ENCODE measurements at regions not wholly inside any gene's neighbourhood (a gene's known extent, or its start where the extent isn't known, plus 50 kb on each side); places are given as distances from the start of the nearest gene placed in this dataset.
A peak's percentile ranks its signal among the peaks of the same experiment; 100 is the strongest.

GRCh38 chr3:5068531-5069050 is 53.5 kb upstream of the ARL8B start:
- H3K36me3 Mint-ChIP-seq (ENCODE audit: insufficient read depth, unreplicated experiment): no peaks in the 10 kb centered on the region
- H3K4me3 Mint-ChIP-seq (ENCODE audit: unreplicated experiment): no peak overlapping the region
- no TSS peak for BruUV-seq (replicated peaks)
- ChIA-PET CTCF (interaction anchor here (1.0 to 4.6 kb wide), 2 partner anchors 26 to 357 kb away, joined by 3 to 22 read pairs; no protein-coding TSS in a partner anchor), POLR2A (no interaction called here)
- DNase-seq (ENCODE audit: unreplicated experiment): no peak
- peaks cover 24% of the 10 kb centered on the region for H3K4me1 Mint-ChIP-seq (ENCODE audit: insufficient read depth, unreplicated experiment)
- no peaks in the 10 kb centered on the region for H3K27me3 Mint-ChIP-seq (ENCODE audit: insufficient read depth, unreplicated experiment)
- TF ChIP-seq CTCF (IDR thresholded peaks at IDR 0.05; ENCODE audit: unreplicated experiment): no peak
- no peaks in the 10 kb centered on the region for H3K9me3 Mint-ChIP-seq (ENCODE audit: unreplicated experiment)
- intact Hi-C loops (cut with micrococcal nuclease): no loop called here
- no peak overlapping the region for H3K27ac Mint-ChIP-seq (ENCODE audit: low read depth, unreplicated experiment)

DNA sequence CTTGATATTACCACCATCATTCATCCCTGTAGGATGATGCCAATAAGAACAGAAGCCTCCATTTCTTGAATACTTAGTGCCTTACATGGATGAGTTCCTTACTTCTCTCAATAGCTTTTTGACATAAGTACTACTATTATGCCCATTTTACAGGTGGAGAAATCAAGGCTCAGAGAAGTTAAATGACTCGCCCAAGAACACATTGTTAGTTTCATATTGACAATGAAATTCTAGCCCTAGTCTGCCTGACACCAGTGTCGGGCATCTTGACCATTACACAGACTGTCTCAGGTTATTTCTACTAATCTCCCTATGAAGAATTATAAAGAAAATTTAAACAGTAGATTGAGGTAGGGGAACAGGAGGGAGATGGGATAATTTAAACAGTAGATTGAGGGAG is 52.5 kb upstream of the ARL8B start:
- no peaks in the 10 kb centered on the region for H3K9me3 Mint-ChIP-seq (ENCODE audit: unreplicated experiment)
- peaks cover 24% of the 10 kb centered on the region for H3K4me1 Mint-ChIP-seq (ENCODE audit: insufficient read depth, unreplicated experiment)
- no peaks in the 10 kb centered on the region for H3K36me3 Mint-ChIP-seq (ENCODE audit: insufficient read depth, unreplicated experiment)
- DNase-seq (ENCODE audit: unreplicated experiment): no peak
- intact Hi-C loops (cut with micrococcal nuclease): no loop called here
- H3K4me3 Mint-ChIP-seq (ENCODE audit: unreplicated experiment): no peak overlapping the region
- no peak for TF ChIP-seq CTCF (IDR thresholded peaks at IDR 0.05; ENCODE audit: unreplicated experiment)
- no peaks in the 10 kb centered on the region for H3K27me3 Mint-ChIP-seq (ENCODE audit: insufficient read depth, unreplicated experiment)
- POLR2A ChIA-PET: interaction anchor here (0.5 kb wide), 1 partner anchor 48 kb away, joined by 4 read pairs; no protein-coding TSS in a partner anchor
- no TSS peak for BruUV-seq (replicated peaks)
- H3K27ac Mint-ChIP-seq (ENCODE audit: low read depth, unreplicated experiment): no peak overlapping the region
- CTCF ChIA-PET: interaction anchor here (0.5 to 4.6 kb wide), 3 partner anchors 11 to 763 kb away, joined by 3 to 26 read pairs (median 22); no protein-coding TSS in a partner anchor

- H3K27me3 Mint-ChIP-seq (ENCODE audit: insufficient read depth, unreplicated experiment): no peaks in the 10 kb centered on the region
- peak; percentile 78 for DNase-seq (ENCODE audit: unreplicated experiment)
- H3K4me1 Mint-ChIP-seq (ENCODE audit: insufficient read depth, unreplicated experiment): peaks cover 24% of the 10 kb centered on the region
- H3K36me3 Mint-ChIP-seq (ENCODE audit: insufficient read depth, unreplicated experiment): no peaks in the 10 kb centered on the region
- no peaks in the 10 kb centered on the region for H3K9me3 Mint-ChIP-seq (ENCODE audit: unreplicated experiment)
- peak overlapping the region; percentile 42 for H3K27ac Mint-ChIP-seq (ENCODE audit: low read depth, unreplicated experiment)
- H3K4me3 Mint-ChIP-seq (ENCODE audit: unreplicated experiment): no peak overlapping the region
- intact Hi-C loops (cut with micrococcal nuclease): no loop called here
- no TSS peak for BruUV-seq (replicated peaks)
- ChIA-PET CTCF (interaction anchor here (0.7 to 4.6 kb wide), 8 partner anchors 12 to 467 kb away, joined by 3 to 26 read pairs (median 5); no protein-coding TSS in a partner anchor), POLR2A (interaction anchor here (0.5 to 2.8 kb wide), 9 partner anchors 8 to 359 kb away, joined by 3 to 23 read pairs (median 7); partner anchors contain the start of genes ARL8B and BHLHE40)
- TF ChIP-seq CTCF (IDR thresholded peaks at IDR 0.05; ENCODE audit: unreplicated experiment): no peak
Observed at GRCh38 chr3:5071061-5071460, 51.0 kb upstream of the ARL8B start.

DNA sequence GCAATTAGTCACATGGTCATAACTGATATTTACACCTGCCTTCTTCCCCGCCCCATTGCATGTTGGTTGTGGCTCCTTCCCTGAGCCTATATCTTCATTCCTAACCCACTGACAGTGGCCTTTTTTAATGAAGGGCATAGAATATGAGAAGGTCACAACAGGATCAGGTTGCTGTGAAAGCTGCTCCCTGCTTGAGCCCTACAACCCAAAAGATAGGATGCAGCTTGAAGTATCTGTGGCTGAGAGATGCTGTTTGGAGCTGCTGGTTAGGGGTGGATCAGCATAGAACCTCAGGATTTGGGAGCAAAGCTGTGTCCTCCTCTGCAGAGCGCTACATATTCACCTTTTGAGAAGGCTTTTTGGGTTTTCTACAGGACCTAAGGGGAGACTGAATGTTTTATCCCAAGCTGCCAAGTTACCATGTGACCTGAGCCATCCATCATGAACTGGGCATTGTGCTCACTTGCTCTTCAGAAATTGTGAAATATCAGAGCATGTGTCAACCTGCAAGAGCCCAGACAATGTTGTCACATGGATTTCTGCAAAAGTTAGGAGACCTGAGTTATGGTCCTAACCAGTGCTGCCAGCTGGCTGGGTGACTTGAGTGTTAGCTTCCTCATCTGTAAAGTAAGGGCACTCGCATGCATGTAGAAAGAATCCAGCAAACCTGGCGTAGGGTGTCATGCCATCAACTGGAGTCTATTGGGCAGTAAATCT is 49.8 kb upstream of the ARL8B start:
- H3K4me1 Mint-ChIP-seq (ENCODE audit: insufficient read depth, unreplicated experiment): peaks cover 24% of the 10 kb centered on the region
- CTCF ChIA-PET: interaction anchor here (1.0 to 4.6 kb wide), 11 partner anchors 13 to 361 kb away, joined by 3 to 26 read pairs (median 5); no protein-coding TSS in a partner anchor
- no peaks in the 10 kb centered on the region for H3K27me3 Mint-ChIP-seq (ENCODE audit: insufficient read depth, unreplicated experiment)
- H3K9me3 Mint-ChIP-seq (ENCODE audit: unreplicated experiment): no peaks in the 10 kb centered on the region
- peak overlapping the region; percentile 18 for H3K27ac Mint-ChIP-seq (ENCODE audit: low read depth, unreplicated experiment)
- no peak for TF ChIP-seq CTCF (IDR thresholded peaks at IDR 0.05; ENCODE audit: unreplicated experiment)
- peak; percentile 90 for DNase-seq (ENCODE audit: unreplicated experiment)
- intact Hi-C loops (cut with micrococcal nuclease): no loop called here
- POLR2A ChIA-PET: interaction anchor here (0.5 to 2.8 kb wide), 20 partner anchors 9 to 421 kb away, joined by 3 to 23 read pairs (median 4); partner anchors contain the start of genes ARL8B and EDEM1
- no peaks in the 10 kb centered on the region for H3K36me3 Mint-ChIP-seq (ENCODE audit: insufficient read depth, unreplicated experiment)
- BruUV-seq (replicated peaks): no TSS peak
- no peak overlapping the region for H3K4me3 Mint-ChIP-seq (ENCODE audit: unreplicated experiment)
